NB4 (cell line): ENCODE measurements at regions not wholly inside any gene's neighbourhood (a gene's known extent, or its start where the extent isn't known, plus 50 kb on each side); places are given as distances from the start of the nearest gene placed in this dataset.

ENCODE experiments used
- CTCF ChIP-seq: IDR thresholded peaks from one replicate; pipeline ENCODE4 v1.5.1; 2012; ENCODE audit warnings: low read depth, low read length
- MYC ChIP-seq: IDR thresholded peaks from 2 replicates; pipeline ENCODE4 v1.6.1; 2011; ENCODE audit warnings: low read depth, low read length
- POLR2A ChIP-seq: IDR thresholded peaks from 2 replicates; pipeline ENCODE4 v1.6.1; 2011; ENCODE audit warnings: mild to moderate bottlenecking; ENCODE audit not compliant: insufficient read length; ENCODE audit errors: extremely low read depth
- TF ChIP-seq, protein P1 (sequence below): IDR thresholded peaks from 2 replicates; pipeline ENCODE4 v1.6.1; 2011; ENCODE audit warnings: low read depth, low read length

DNA sequence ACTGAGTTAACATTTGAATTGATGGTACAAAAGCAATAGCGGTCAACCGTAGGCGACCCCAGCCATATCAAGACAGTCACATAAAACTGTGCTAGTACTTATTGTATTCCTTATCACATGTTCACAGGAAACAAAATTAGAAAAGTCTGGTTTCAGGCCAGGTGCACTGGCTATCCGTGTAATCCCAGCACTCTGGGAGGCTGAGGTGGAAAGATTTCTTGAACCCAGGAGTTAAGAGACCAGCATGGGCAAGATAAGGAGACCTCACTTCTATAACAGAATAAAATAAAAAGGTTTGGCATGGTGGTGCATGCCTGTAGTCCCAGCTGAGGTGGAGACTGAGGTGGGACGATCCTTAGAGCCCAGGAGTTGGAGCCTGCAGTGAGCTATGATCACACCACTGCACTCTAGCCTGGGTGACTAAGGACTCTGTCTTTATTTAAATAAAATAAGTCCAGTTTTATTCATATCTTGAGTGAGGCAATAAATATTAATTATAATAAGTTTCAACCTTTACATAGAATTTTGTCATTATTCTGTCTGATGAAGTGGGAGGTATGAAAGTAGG, 84.1 kb upstream of the RGPD4 start:
- no peak for TF ChIP-seq CTCF
- TF ChIP-seq, protein P1, sequence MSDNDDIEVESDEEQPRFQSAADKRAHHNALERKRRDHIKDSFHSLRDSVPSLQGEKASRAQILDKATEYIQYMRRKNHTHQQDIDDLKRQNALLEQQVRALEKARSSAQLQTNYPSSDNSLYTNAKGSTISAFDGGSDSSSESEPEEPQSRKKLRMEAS: no peak
- no peak for TF ChIP-seq POLR2A
- TF ChIP-seq MYC: no peak
